OCI-LY7 (cell line): ENCODE measurements at regions not wholly inside any gene's neighbourhood (a gene's known extent, or its start where the extent isn't known, plus 50 kb on each side); places are given as distances from the start of the nearest gene placed in this dataset.
"Not testable (repeated sequence)": the region's sequence is repeated elsewhere in the genome, so short reads cannot be mapped to it uniquely, and the experiment has no call there.

Experiments used
- EZH2phosphoT487 ChIP-seq: fragments of 200-600 bp; sonication (generic); IDR thresholded peaks from 2 replicates; pipeline ENCODE4 v1.6.1; 2018; ENCODE audit warnings: low read depth, borderline replicate concordance, mild to moderate bottlenecking, mixed run types, antibody characterized with exemption, low read length, moderate library complexity, mixed read lengths
- TF ChIP-seq, protein P1 (sequence below): fragments of 200-600 bp; sonication (generic); conservative IDR thresholded peaks from 2 replicates; pipeline ENCODE4 v1.5.1; 2014; ENCODE audit warnings: mild to moderate bottlenecking, antibody characterized with exemption, low read length, moderate library complexity, mixed read lengths

DNA sequence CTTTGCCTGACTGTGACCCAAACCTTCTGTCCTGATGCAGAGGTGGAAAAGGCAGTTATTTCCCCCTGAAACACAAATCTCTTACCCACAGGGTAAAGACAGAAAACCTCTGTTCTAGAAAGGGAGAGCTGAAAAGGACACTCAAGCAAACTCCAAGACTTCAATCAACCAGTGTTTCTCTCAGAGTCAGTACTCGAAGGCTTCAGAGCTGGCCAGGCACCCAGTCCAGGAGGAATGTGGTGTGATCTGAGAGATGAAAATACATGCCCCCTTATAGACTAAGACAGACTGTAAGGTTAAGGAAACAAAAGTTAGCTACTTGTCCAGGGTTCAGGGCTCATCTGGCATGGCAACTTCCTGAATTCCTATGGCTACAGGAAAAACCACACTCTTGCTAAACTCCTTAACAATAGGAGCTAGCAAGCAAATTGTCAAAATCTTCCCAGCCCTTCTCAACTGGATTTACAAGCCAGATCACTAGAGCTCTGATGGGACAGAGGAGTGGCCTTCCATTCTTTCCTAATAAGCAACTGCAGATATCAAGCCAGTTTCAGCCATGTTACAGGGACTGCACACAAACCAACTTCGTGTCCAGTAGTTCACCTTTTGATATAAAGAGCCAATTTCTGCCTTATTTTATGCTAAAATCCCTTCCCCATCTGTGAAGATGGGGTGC, 110.9 kb downstream of the PPIAL4G start:
- TF ChIP-seq, protein P1, sequence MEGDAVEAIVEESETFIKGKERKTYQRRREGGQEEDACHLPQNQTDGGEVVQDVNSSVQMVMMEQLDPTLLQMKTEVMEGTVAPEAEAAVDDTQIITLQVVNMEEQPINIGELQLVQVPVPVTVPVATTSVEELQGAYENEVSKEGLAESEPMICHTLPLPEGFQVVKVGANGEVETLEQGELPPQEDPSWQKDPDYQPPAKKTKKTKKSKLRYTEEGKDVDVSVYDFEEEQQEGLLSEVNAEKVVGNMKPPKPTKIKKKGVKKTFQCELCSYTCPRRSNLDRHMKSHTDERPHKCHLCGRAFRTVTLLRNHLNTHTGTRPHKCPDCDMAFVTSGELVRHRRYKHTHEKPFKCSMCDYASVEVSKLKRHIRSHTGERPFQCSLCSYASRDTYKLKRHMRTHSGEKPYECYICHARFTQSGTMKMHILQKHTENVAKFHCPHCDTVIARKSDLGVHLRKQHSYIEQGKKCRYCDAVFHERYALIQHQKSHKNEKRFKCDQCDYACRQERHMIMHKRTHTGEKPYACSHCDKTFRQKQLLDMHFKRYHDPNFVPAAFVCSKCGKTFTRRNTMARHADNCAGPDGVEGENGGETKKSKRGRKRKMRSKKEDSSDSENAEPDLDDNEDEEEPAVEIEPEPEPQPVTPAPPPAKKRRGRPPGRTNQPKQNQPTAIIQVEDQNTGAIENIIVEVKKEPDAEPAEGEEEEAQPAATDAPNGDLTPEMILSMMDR, result not testable (repeated sequence)
- not testable (repeated sequence) for TF ChIP-seq EZH2phosphoT487
